Bronchial epithelial cell (primary cell): ENCODE measurements at regions not wholly inside any gene's neighbourhood (a gene's known extent, or its start where the extent isn't known, plus 50 kb on each side); places are given as distances from the start of the nearest gene placed in this dataset.

Experiments used
- DNase-seq: peaks from one replicate; pipeline ENCODE4 v3.0.0-alpha.2; 2010; ENCODE audit warnings: low read depth
- FAIRE-seq: peaks from 2 replicates; lab custom pipeline; 2011; peaks lifted over from hg19 to GRCh38; lab: Jason Lieb, UNC
- H3K27me3 ChIP-seq: 2 replicates; pipeline ENCODE4 v1.5.1; 2011; ENCODE audit warnings: low read length; ENCODE audit not compliant: control insufficient read depth, insufficient read depth
- H3K36me3 ChIP-seq: 2 replicates; pipeline ENCODE4 v1.5.1; 2011; ENCODE audit warnings: low read length; ENCODE audit not compliant: control insufficient read depth, insufficient read depth
- H3K4me3 ChIP-seq: 2 replicates; pipeline ENCODE4 v1.5.1; 2011; ENCODE audit warnings: mild to moderate bottlenecking, low read depth, low read length, control low read depth
- TF ChIP-seq, protein P1 (sequence below): IDR thresholded peaks from 2 replicates; pipeline ENCODE4 v1.5.1; 2011; ENCODE audit warnings: mild to moderate bottlenecking, moderate library complexity, low read length, control low read depth, inconsistent platforms; ENCODE audit not compliant: insufficient read depth, severe bottlenecking

GRCh38 chr2:72006188-72006736 lies 141.4 kb downstream of the CYP26B1 start:
- no peaks in the 10 kb centered on the region for H3K36me3 ChIP-seq
- FAIRE-seq (peak; percentile 92), DNase-seq (no peak)
- TF ChIP-seq, protein P1, sequence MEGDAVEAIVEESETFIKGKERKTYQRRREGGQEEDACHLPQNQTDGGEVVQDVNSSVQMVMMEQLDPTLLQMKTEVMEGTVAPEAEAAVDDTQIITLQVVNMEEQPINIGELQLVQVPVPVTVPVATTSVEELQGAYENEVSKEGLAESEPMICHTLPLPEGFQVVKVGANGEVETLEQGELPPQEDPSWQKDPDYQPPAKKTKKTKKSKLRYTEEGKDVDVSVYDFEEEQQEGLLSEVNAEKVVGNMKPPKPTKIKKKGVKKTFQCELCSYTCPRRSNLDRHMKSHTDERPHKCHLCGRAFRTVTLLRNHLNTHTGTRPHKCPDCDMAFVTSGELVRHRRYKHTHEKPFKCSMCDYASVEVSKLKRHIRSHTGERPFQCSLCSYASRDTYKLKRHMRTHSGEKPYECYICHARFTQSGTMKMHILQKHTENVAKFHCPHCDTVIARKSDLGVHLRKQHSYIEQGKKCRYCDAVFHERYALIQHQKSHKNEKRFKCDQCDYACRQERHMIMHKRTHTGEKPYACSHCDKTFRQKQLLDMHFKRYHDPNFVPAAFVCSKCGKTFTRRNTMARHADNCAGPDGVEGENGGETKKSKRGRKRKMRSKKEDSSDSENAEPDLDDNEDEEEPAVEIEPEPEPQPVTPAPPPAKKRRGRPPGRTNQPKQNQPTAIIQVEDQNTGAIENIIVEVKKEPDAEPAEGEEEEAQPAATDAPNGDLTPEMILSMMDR = no peak
- no peak overlapping the region for H3K4me3 ChIP-seq
- H3K27me3 ChIP-seq = no peaks in the 10 kb centered on the region

- no peak for DNase-seq
- no peaks in the 10 kb centered on the region for H3K27me3 ChIP-seq
- TF ChIP-seq, protein P1 = no peak
- no peaks in the 10 kb centered on the region for H3K36me3 ChIP-seq
- H3K4me3 ChIP-seq = no peak overlapping the region
- FAIRE-seq = no peak
Measured at GRCh38 chr2:72004976-72005375, 142.7 kb downstream of the CYP26B1 start.

DNA sequence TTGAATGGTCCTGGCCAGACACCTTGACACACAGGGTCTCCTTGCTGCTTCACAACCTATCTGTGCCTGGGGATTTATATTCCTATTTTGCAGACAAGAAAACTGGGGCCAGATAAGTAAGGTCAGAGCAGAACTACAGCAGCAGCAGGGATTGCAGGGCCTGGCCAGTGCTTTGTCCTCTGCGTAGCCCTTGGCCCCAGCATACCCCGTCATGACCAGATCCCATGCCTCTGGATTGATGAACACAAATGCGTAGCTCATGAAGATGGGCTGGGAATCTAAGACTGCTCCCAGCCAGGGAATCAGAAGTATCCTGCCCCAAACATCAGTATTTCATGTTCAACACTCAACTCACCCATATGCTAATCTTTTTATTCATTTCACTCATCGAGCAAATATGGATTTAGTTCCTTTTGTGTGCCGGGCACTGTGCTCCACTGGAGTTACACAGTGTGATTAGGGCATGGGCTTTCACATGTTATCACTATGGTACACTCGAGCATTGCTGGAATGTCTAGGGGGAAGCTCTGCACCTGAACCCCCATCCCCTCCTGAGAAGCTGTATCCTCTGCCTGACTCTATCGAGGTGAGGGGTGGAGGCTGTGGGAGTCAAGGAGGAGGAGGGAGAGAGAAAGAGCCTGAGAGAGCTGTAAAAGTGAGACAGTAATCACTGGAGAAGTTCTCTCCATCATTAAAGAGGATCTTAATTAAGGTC lies 143.3 kb downstream of the CYP26B1 start:
- Histone ChIP-seq H3K4me3 (no peak overlapping the region), H3K27me3 (no peaks in the 10 kb centered on the region), H3K36me3 (no peaks in the 10 kb centered on the region)
- DNase-seq = no peak
- FAIRE-seq = no peak
- TF ChIP-seq, protein P1 = no peak

DNA sequence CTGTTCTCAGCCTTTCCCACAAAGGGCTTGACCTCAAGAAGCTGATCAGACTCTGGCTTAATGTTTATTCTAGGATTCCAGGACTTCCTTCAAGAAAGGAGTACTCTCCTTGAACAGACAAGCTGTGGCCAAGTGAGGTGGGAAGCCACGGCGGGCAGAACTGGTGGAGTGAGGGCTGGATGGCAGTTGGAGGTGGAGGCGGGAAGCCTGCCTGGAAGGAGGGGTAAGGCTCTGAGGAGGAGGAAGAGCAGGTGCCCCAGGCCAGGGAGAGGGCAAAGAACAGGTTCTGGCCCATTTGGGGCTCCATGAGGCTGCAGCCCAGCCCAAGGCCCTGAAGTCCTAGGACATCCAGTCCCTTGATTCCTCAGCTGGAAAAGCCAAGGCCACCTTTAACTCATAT lies 143.9 kb downstream of the CYP26B1 start:
- FAIRE-seq (no peak), DNase-seq (no peak)
- TF ChIP-seq, protein P1 = no peak

GRCh38 chr2:72003124-72003523 lies 144.5 kb downstream of the CYP26B1 start:
- Histone ChIP-seq H3K4me3 (no peak overlapping the region), H3K36me3 (no peaks in the 10 kb centered on the region), H3K27me3 (no peaks in the 10 kb centered on the region)
- DNase-seq (no peak), FAIRE-seq (no peak)
- TF ChIP-seq, protein P1 = no peak

More for the DNA sequence above, 143.9 kb downstream of the CYP26B1 start:
- no peak overlapping the region for H3K4me3 ChIP-seq
- no peaks in the 10 kb centered on the region for H3K27me3 ChIP-seq
- H3K36me3 ChIP-seq = no peaks in the 10 kb centered on the region
